Left ventricle myocardium superior (tissue), 1 donor: ENCODE measurements at regions not wholly inside any gene's neighbourhood (a gene's known extent, or its start where the extent isn't known, plus 50 kb on each side); places are given as distances from the start of the nearest gene placed in this dataset.
A peak's percentile ranks its signal among the peaks of the same experiment; 100 is the strongest.
"Not testable (repeated sequence)": the region's sequence is repeated elsewhere in the genome, so short reads cannot be mapped to it uniquely, and the experiment has no call there.

Source experiments
- ATAC-seq: fragments of 200-7000 bp; cut with Tn5 transposase; one replicate; pipeline ENCODE4 v1.9.1; 2020; ENCODE audit warnings: mild to moderate bottlenecking, moderate library complexity
- DNase-seq: peaks from one replicate; pipeline ENCODE4 v3.0.0-alpha.2; 2020
- intact Hi-C: fragments of 100-400 bp; cut with micrococcal nuclease; formaldehyde crosslinking; loops from one replicate; pipeline ENCODE4 v1.11.0; 2022
- donor health status: DM: no; HTN: yes; CAD: no; lungs with severe emphysema.

- ATAC-seq (no peak), DNase-seq (no peak)
- intact Hi-C loops = no loop called here
Measured at GRCh38 chr4:52366191-52366590, 292.9 kb downstream of the USP46 start.

DNA sequence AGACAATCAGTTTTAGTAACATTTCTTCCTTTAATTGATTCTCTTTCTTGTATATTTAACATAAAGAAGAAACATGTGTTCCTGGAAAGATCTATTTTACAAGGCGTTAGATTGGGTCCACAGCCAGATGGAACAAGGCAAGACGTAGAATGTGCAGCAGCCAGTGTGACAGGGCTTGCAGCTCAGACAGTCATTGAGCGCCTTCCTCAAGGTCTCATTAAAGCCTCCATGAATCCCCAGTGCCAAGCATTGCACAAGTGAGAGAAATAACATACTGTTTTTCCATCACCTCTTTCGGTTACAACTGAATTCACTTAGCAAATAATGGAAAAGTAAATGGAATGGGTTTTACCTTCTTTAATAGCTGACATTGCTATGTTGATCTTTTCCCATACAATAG, 292.5 kb downstream of the USP46 start:
- intact Hi-C loops = no loop called here
- no peak for DNase-seq

GRCh38 chr4:52367282-52367830, 291.7 kb downstream of the USP46 start:
- ATAC-seq = no peak
- intact Hi-C loops = no loop called here

More for the DNA sequence above, 292.5 kb downstream of the USP46 start:
- peak; percentile 50 for ATAC-seq

GRCh38 chr4:52368895-52369294, 290.2 kb downstream of the USP46 start:
- intact Hi-C loops = no loop called here
- ATAC-seq = no peak
- DNase-seq = no peak

More at GRCh38 chr4:52367282-52367830, 291.7 kb downstream of the USP46 start:
- DNase-seq = no peak

DNA sequence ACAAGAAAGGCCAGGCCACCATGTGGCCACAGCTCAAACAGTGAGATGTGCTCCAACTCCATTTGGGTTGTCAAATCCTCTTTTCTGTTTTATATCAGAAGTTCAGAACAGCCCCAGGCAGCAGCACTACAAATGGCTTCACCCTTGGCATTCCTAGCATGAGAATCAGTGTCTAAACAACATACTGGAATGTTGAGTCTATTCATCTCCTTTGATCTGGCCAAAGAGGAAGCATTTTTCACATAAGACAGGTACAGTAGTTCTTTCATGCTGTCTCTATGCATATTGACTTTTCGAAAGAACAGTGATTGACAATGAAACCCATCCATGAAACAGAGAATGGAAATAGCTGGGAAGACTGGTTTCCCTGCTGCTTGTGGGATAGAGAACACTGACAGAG, 289.5 kb downstream of the USP46 start:
- DNase-seq (no peak), ATAC-seq (no peak)
- intact Hi-C loops = no loop called here

DNA sequence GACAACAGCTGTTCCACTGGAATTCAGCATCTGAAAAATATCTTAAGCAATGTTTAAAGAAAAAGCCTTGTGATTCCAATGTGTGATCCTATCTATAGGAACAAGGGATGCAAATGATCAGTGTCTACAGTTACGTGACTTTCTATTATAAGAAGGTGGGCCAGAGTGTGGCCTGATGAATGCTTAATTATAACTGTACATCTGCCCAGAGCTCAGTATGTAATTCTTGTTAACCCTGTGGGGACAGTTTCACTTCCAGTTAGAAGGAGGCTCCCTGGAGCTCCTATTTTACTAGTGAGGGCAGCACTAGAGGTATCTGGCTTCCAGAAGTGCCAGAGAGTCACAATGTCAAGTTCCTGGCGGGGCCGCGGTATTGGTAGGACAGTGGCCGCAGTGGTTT, 288.5 kb downstream of the USP46 start:
- intact Hi-C loops = no loop called here
- ATAC-seq = no peak
- DNase-seq = no peak

DNA sequence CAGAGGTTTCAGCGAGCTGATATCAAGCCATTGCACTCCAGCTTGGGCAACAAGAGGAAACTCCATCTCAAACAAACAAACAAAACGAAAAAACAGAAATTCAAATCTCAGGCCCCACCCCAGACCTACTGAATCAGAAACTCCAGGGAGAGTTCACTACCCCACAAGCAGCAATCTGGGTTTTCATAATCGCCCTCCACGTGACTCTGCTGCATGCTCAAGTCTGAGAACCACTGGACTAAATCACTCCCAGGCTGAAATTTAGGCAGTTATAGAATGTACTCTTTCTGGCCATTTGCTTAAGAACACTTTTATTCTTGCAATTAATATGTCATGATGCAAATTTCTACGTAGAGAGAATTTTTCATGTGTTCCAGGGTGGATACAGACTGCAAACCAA, 287.3 kb downstream of the USP46 start:
- intact Hi-C loops = no loop called here

DNA sequence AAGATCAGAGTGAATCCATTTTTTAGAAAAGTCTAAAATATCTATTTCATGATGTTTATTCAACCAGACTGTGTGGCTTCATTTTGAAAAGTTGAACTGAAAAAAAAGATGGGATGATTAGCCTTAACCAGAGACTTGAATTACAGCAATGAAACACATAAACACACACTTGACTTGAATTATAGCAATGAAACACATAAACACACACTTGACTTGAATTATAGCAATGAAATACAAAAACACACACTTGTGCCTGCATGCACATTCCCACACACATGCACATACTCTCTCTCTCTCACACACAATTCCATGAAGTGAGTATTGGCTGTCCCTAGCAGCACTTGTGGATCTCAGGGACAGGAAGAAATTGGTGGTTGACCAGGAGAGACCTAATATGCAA, 286.8 kb downstream of the USP46 start:
- intact Hi-C loops = no loop called here
- DNase-seq (no peak), ATAC-seq (no peak)

More for the DNA sequence above, 287.3 kb downstream of the USP46 start:
- DNase-seq = no peak
- ATAC-seq = no peak

DNA sequence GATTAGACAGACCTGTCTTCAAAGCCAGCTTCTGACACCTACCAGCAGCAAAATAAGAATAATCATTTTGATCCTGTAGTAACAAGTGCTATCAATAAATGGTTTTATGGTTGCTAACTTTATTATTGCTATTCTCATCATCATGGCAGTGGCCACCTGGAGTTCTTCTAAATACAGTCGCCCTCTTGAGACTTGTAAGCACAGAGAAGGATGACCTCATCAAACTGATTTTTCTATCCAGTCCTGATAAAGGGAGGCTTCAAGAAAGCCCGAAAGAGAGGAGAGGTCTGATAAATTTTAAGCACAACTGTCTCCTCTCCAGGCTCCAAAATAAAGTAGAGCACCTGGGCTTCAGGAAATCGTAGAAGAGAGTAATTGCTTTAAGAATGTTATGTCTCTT, 286.4 kb downstream of the USP46 start:
- no peak for ATAC-seq
- no peak for DNase-seq
- intact Hi-C loops = no loop called here

DNA sequence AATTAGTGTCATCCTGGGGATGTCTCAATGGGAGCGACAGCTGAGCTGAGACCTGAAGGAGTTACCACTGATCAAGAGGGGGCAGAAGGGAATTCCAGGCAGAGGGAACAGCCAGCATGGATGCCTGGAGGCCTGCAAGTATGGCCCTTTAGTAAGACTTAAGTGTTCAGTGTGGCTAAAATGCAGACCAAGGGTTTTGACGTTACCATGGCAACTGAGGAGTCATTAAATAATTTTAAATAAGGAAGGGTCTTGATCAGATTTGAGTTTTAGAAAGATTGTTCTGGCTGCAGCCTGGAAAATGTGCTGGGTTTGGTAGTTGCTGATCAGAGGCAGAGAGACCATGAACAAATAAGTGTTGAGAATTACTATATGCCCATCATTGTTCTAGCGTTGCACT, 285.5 kb downstream of the USP46 start:
- no peak for DNase-seq
- ATAC-seq = no peak
- intact Hi-C loops = no loop called here

GRCh38 chr4:52374877-52375276, 284.2 kb downstream of the USP46 start:
- intact Hi-C loops = loop anchor here (5.0 kb wide), 1 partner anchor 607 kb away; no protein-coding TSS in a partner anchor
- ATAC-seq (no peak), DNase-seq (no peak)

- no peak for ATAC-seq
- intact Hi-C loops = loop anchor here (5.0 kb wide), 1 partner anchor 606 kb away; no protein-coding TSS in a partner anchor
- no peak for DNase-seq
Measured at GRCh38 chr4:52376132-52376704, 282.9 kb downstream of the USP46 start.

- no peak for DNase-seq
- ATAC-seq = no peak
- intact Hi-C loops = loop anchor here (5.0 kb wide), 1 partner anchor 605 kb away; no protein-coding TSS in a partner anchor
Measured at GRCh38 chr4:52377563-52377962, 281.5 kb downstream of the USP46 start.

- intact Hi-C loops = no loop called here
- no peak for ATAC-seq
- no peak for DNase-seq
Measured at GRCh38 chr4:52407545-52407944, 251.6 kb downstream of the USP46 start.

GRCh38 chr4:52408032-52408431, 251.1 kb downstream of the USP46 start:
- ATAC-seq (no peak), DNase-seq (no peak)
- intact Hi-C loops = no loop called here

GRCh38 chr4:52408471-52408870, 250.6 kb downstream of the USP46 start:
- ATAC-seq (no peak), DNase-seq (no peak)
- intact Hi-C loops = no loop called here

DNA sequence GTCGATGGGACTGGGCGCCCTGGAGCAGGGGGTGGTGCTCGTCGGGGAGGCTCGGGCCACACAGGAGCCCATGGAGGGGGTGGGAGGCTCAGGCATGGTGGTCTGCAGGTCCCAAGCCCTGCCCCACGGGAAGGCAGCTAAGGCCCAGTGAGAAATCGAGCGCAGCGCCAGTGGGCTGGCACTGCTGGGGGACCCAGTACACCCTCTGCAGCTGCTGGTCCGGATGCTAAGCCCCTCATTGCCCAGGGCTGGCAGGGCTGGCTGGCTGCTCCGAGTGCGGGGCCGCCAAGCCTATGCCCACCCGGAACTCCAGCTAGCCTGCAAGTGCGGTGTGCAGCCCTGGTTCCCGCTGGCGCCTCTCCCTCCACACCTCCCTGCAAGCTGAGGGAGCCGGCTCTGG, 249.3 kb downstream of the USP46 start:
- ATAC-seq, DNase-seq, intact Hi-C loops: not testable (repeated sequence)

- intact Hi-C loops = no loop called here
- peak; percentile 68 for ATAC-seq
Measured at GRCh38 chr4:52410971-52411370, 248.1 kb downstream of the USP46 start.

DNA sequence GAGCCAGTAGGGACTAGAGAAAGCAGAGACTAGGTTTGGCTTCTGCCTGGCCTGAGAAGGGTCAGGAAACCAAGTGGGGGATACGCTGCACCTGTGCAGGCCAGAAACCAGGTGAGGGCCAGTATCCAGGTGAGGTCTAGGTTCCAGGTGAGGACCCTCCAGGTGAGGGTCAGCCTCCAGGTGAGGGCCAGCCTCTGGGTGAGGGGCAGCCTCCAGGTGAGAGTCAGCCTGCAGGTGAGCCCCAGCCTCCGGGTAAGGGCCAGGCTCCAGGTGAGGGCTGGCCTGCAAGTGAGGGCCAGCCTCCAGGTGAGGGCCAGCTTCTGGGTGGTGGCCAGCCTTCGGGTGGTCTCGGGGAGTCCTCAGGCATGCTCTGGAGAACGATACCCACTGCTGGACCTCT, 238.8 kb downstream of the USP46 start:
- intact Hi-C loops = no loop called here
- ATAC-seq (no peak), DNase-seq (no peak)

More at GRCh38 chr4:52410971-52411370, 248.1 kb downstream of the USP46 start:
- no peak for DNase-seq

DNA sequence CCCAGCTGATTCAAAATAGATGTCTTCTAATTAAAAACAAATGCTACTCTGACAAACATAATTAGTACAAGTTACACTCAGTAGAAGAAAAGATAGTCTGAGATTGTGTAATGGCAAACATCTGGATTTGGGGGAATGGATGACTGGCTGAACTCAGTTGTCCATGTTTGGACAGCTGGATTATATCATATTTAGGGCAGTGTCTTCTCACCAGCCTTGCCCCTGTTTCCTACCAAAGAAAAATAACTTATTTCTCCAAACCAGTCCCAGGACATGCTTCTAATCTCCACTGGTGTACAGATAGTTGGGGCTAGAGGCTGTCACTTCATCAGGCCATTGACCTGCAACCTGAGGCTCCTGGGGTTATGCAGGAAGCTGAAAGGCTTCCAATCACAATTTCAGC, 237.3 kb downstream of the USP46 start:
- DNase-seq (no peak), ATAC-seq (peak; percentile 90)
- intact Hi-C loops = no loop called here

GRCh38 chr4:52423967-52424366, 235.1 kb downstream of the USP46 start:
- no peak for DNase-seq
- intact Hi-C loops = no loop called here
- no peak for ATAC-seq
